ENCODE measurements at regions not wholly inside any gene's neighbourhood (a gene's known extent, or its start where the extent isn't known, plus 50 kb on each side); places are given as distances from the start of the nearest gene placed in this dataset.

DNA sequence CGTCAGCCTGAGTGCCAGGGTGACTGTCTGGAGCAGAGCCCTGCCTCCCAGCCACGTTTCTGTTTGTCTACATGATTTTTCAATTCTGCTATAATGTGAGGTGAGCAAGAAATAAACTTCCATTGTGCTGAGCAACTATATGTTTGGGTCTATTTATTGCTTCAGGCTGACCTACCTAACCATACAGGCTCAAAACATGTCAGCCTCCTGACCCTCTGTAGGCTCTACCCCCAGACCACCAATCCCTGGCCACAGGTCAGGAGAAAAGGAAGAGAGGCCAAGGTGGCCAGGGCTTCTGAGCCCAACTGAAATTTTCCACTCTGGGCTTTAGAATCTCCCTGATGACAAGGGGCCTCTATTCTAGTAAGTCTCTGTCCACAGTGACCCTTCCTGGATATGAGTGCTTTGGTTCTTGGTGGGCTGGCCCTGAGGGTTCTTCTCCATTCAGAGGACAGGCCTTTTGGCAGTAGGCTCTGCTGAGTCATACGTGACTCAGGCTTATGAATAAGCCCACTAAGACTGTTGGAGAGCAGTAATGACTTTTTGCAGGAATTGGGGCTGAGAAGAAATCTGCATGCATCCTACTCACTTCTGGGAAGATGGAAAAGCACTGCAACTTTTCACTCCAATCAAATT lies 117.2 kb upstream of the TBCA start:
- Histone ChIP-seq H3K27ac (ENCODE audit: insufficient read depth, low read depth, low read length, poor library complexity, severe bottlenecking) (no peak overlapping the region), H3K9me3 (ENCODE audit: control insufficient read depth, low read length) (no peaks in the 10 kb centered on the region), H3K4me3 (ENCODE audit: insufficient read depth, low read depth, low read length) (no peak overlapping the region), H3K36me3 (ENCODE audit: control insufficient read depth, insufficient read depth, low read length) (no peaks in the 10 kb centered on the region), H3K4me1 (ENCODE audit: control insufficient read depth, insufficient read depth, low read length) (no peaks in the 10 kb centered on the region), H3K27me3 (ENCODE audit: control insufficient read depth, insufficient read depth, low read length, poor library complexity, severe bottlenecking) (no peaks in the 10 kb centered on the region)
- WGBS, 2 experiments: 91 to 94% methylated on average over 3 of the region's 3 CpGs

DNA sequence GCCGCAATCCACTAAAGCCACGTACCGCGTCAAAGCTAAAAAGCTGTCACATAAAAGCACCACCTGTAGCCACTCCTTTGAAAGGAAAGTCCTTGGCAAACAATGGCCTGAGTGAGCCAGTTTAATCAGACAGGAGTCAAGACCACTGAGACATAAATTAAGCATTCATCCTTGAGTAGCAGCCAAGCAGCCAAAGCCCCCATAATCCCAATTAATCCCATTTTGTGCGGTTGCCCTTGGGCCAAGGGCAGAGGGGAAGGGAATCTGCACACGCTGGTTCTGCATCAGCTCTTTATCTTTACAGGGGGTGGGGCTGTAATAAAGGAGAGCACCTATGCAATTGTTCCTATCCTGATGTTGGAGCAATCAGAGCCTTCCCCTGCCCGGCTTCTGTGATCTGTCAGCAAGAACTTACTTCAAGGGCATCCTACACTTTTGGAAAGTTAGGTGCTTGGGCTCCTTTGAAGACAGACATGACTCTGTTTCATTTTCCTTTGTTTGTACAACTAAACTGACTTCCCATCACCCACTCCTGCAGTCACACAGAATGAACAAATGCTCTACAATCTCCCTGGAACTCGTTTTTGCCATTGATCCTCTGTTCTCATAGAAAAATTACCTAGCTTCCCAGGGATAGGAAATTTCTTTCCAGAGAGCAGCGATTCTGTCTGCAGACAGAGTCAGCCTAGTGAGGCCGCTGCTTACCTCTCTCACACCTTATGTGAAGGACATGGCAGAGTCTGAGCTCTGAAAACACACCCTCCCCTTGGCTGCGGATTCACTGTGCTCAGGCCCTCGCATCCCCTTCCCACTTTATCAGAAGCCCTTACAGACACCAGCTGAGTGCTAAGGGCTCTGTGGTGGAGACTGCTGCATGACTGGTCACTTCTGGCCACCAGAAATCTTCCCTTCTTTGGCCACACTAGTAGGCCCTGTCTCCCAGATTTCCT lies 116.2 kb upstream of the TBCA start:
- H3K4me3 ChIP-seq (ENCODE audit: insufficient read depth, low read depth, low read length): no peak overlapping the region
- WGBS, 2 experiments: 87% methylated on average over 12 of the region's 12 CpGs
- no peaks in the 10 kb centered on the region for H3K9me3 ChIP-seq (ENCODE audit: control insufficient read depth, low read length)
- H3K27me3 ChIP-seq (ENCODE audit: control insufficient read depth, insufficient read depth, low read length, poor library complexity, severe bottlenecking): no peaks in the 10 kb centered on the region
- no peak overlapping the region for H3K27ac ChIP-seq (ENCODE audit: insufficient read depth, low read depth, low read length, poor library complexity, severe bottlenecking)
- H3K36me3 ChIP-seq (ENCODE audit: control insufficient read depth, insufficient read depth, low read length): no peaks in the 10 kb centered on the region
- H3K4me1 ChIP-seq (ENCODE audit: control insufficient read depth, insufficient read depth, low read length): no peaks in the 10 kb centered on the region

- H3K4me1 ChIP-seq (ENCODE audit: control insufficient read depth, insufficient read depth, low read length): no peaks in the 10 kb centered on the region
- no peak overlapping the region for H3K4me3 ChIP-seq (ENCODE audit: insufficient read depth, low read depth, low read length)
- no peaks in the 10 kb centered on the region for H3K27me3 ChIP-seq (ENCODE audit: control insufficient read depth, insufficient read depth, low read length, poor library complexity, severe bottlenecking)
- no peak overlapping the region for H3K27ac ChIP-seq (ENCODE audit: insufficient read depth, low read depth, low read length, poor library complexity, severe bottlenecking)
- no peaks in the 10 kb centered on the region for H3K36me3 ChIP-seq (ENCODE audit: control insufficient read depth, insufficient read depth, low read length)
- H3K9me3 ChIP-seq (ENCODE audit: control insufficient read depth, low read length): no peaks in the 10 kb centered on the region
- 65 to 76% methylated on average over 4 of the region's 4 CpGs for WGBS, 2 experiments
Observed at GRCh38 chr5:77885519-77885918, 109.4 kb upstream of the TBCA start.

DNA sequence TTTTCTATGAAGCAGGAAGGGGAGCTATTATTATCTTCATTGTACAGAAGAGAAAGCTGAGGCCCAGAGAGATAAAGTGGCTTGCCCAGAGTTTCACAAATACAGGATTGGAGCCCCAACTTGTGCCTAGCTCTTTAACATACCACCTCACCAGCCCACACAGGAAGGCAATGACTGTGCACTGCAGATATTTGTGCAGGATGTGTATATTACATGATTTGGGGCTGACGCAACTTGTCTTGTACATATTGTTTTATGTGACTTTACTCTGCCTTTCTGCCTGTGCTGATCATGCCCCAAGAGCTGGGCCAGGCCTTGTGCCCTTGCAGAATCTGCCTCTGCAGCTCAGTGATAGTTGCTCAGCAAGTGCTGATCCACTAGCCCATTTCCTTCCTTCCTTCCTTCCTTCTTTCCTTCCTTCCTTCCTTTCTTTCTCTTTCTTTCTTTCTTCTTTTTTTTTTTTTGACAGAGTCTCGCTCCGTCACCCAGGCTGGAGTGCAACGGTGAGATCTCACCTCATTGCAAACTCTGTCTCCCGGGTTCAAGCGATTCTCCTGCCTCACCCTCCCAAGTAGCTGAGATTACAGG lies 106.6 kb upstream of the TBCA start:
- Histone ChIP-seq H3K4me1 (ENCODE audit: control insufficient read depth, insufficient read depth, low read length) (no peaks in the 10 kb centered on the region), H3K27me3 (ENCODE audit: control insufficient read depth, insufficient read depth, low read length, poor library complexity, severe bottlenecking) (no peaks in the 10 kb centered on the region), H3K4me3 (ENCODE audit: insufficient read depth, low read depth, low read length) (no peak overlapping the region), H3K36me3 (ENCODE audit: control insufficient read depth, insufficient read depth, low read length) (no peaks in the 10 kb centered on the region), H3K9me3 (ENCODE audit: control insufficient read depth, low read length) (no peaks in the 10 kb centered on the region), H3K27ac (ENCODE audit: insufficient read depth, low read depth, low read length, poor library complexity, severe bottlenecking) (no peak overlapping the region)
- whole genome bisulfite sequencing, 2 experiments: 92 to 95% methylated on average over 6 of the region's 6 CpGs

DNA sequence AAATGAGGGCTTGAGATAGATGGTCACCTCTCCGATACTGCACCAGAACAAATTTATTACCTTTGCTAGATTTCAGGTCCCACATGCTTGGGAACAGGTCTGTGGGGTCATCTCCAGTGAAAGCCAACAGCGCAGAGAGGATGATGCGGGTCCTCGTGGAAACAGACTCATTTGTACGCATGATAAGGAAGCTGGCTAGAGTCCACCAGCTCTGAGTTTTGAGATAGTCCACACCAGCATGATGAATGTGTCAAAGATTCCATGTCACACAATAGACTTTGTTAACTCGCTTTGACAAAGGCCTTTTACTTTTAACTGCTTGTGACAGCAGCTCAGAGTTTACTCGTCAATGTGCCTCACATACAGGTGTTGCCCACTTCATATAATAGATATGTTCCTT lies 105.4 kb upstream of the TBCA start:
- Histone ChIP-seq H3K27me3 (ENCODE audit: control insufficient read depth, insufficient read depth, low read length, poor library complexity, severe bottlenecking) (no peaks in the 10 kb centered on the region), H3K27ac (ENCODE audit: insufficient read depth, low read depth, low read length, poor library complexity, severe bottlenecking) (no peak overlapping the region), H3K4me3 (ENCODE audit: insufficient read depth, low read depth, low read length) (no peak overlapping the region), H3K9me3 (ENCODE audit: control insufficient read depth, low read length) (no peaks in the 10 kb centered on the region), H3K36me3 (ENCODE audit: control insufficient read depth, insufficient read depth, low read length) (no peaks in the 10 kb centered on the region), H3K4me1 (ENCODE audit: control insufficient read depth, insufficient read depth, low read length) (no peaks in the 10 kb centered on the region)
- WGBS, 2 experiments: 89 to 90% methylated on average over 7 of the region's 7 CpGs

- H3K4me3 ChIP-seq (ENCODE audit: insufficient read depth, low read depth, low read length): no peak overlapping the region
- no peaks in the 10 kb centered on the region for H3K4me1 ChIP-seq (ENCODE audit: control insufficient read depth, insufficient read depth, low read length)
- no peak overlapping the region for H3K27ac ChIP-seq (ENCODE audit: insufficient read depth, low read depth, low read length, poor library complexity, severe bottlenecking)
- WGBS, 2 experiments: 91 to 94% methylated on average over 11 of the region's 11 CpGs
- no peaks in the 10 kb centered on the region for H3K9me3 ChIP-seq (ENCODE audit: control insufficient read depth, low read length)
- H3K36me3 ChIP-seq (ENCODE audit: control insufficient read depth, insufficient read depth, low read length): no peaks in the 10 kb centered on the region
- H3K27me3 ChIP-seq (ENCODE audit: control insufficient read depth, insufficient read depth, low read length, poor library complexity, severe bottlenecking): no peaks in the 10 kb centered on the region
Observed at GRCh38 chr5:77877516-77878355, 101.6 kb upstream of the TBCA start.

GRCh38 chr5:77876862-77877502 lies 100.8 kb upstream of the TBCA start:
- no peaks in the 10 kb centered on the region for H3K9me3 ChIP-seq (ENCODE audit: control insufficient read depth, low read length)
- H3K36me3 ChIP-seq (ENCODE audit: control insufficient read depth, insufficient read depth, low read length): no peaks in the 10 kb centered on the region
- H3K4me3 ChIP-seq (ENCODE audit: insufficient read depth, low read depth, low read length): no peak overlapping the region
- no peaks in the 10 kb centered on the region for H3K4me1 ChIP-seq (ENCODE audit: control insufficient read depth, insufficient read depth, low read length)
- no peak overlapping the region for H3K27ac ChIP-seq (ENCODE audit: insufficient read depth, low read depth, low read length, poor library complexity, severe bottlenecking)
- 96% methylated on average over 6 to 8 of the region's 8 CpGs for WGBS, 2 experiments
- no peaks in the 10 kb centered on the region for H3K27me3 ChIP-seq (ENCODE audit: control insufficient read depth, insufficient read depth, low read length, poor library complexity, severe bottlenecking)

GRCh38 chr5:77876316-77876715 lies 100.2 kb upstream of the TBCA start:
- Histone ChIP-seq H3K36me3 (ENCODE audit: control insufficient read depth, insufficient read depth, low read length) (no peaks in the 10 kb centered on the region), H3K9me3 (ENCODE audit: control insufficient read depth, low read length) (no peaks in the 10 kb centered on the region), H3K27ac (ENCODE audit: insufficient read depth, low read depth, low read length, poor library complexity, severe bottlenecking) (no peak overlapping the region), H3K4me1 (ENCODE audit: control insufficient read depth, insufficient read depth, low read length) (no peaks in the 10 kb centered on the region), H3K4me3 (ENCODE audit: insufficient read depth, low read depth, low read length) (no peak overlapping the region), H3K27me3 (ENCODE audit: control insufficient read depth, insufficient read depth, low read length, poor library complexity, severe bottlenecking) (no peaks in the 10 kb centered on the region)
- WGBS, 2 experiments: 89 to 93% methylated on average over 1 of the region's 1 CpG

DNA sequence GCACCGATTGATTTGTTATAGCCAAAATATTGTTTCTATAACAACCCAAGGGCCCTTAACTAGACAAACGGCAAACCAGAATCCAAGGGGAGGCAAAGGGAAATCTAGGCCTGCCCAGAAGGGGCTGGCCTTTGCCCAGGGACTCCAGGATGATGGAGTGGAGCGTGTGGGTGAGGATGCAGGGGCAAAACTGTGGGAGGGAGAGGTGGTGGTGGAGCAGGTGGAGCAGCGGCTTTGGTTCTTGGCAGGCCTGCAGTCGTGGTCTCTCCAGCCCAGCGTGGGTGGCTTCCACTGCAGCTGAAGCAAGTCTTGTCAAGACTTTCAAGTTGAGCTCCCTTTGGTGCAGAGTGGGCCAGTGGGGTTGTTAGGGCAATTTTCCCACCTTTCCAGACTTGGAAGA lies 98.6 kb upstream of the TBCA start:
- H3K4me1 ChIP-seq (ENCODE audit: control insufficient read depth, insufficient read depth, low read length): no peaks in the 10 kb centered on the region

More for the DNA sequence above, 98.6 kb upstream of the TBCA start:
- no peak overlapping the region for H3K4me3 ChIP-seq (ENCODE audit: insufficient read depth, low read depth, low read length)
- WGBS, 2 experiments: 86 to 94% methylated on average over 6 of the region's 6 CpGs
- H3K36me3 ChIP-seq (ENCODE audit: control insufficient read depth, insufficient read depth, low read length): no peaks in the 10 kb centered on the region
- H3K9me3 ChIP-seq (ENCODE audit: control insufficient read depth, low read length): no peaks in the 10 kb centered on the region
- no peaks in the 10 kb centered on the region for H3K27me3 ChIP-seq (ENCODE audit: control insufficient read depth, insufficient read depth, low read length, poor library complexity, severe bottlenecking)
- H3K27ac ChIP-seq (ENCODE audit: insufficient read depth, low read depth, low read length, poor library complexity, severe bottlenecking): no peak overlapping the region
